Spleen (tissue), 11 donors: ENCODE measurements at regions not wholly inside any gene's neighbourhood (a gene's known extent, or its start where the extent isn't known, plus 50 kb on each side); places are given as distances from the start of the nearest gene placed in this dataset.

Experiments used
- DNase-seq: peaks from one replicate; pipeline ENCODE4 v3.0.0-alpha.2; 2020
- H3K27ac ChIP-seq, 8 donors: fragments of 200-600 bp; sonication (generic) in 7 of 8; 1 replicate in 4 of 8; 2 replicates in 4 of 8; pipeline versions ENCODE4 v1.5.0 to v1.8.0; 2016 to 2021; ENCODE audit warnings: inconsistent platforms in 4 of 8, mild to moderate bottlenecking in 4 of 8, moderate library complexity in 1 of 8
- H3K27me3 ChIP-seq, 7 donors: fragments of 200-600 bp; sonication (generic) in 6 of 7; replicated peaks in 1 of 7; 1 replicate in 4 of 7; 2 replicates in 3 of 7; pipeline versions ENCODE4 v1.5.0 to v1.8.0; 2016 to 2021; ENCODE audit warnings: inconsistent platforms in 3 of 7, mild to moderate bottlenecking in 1 of 7
- H3K36me3 ChIP-seq, 6 donors: fragments of 200-600 bp; sonication (generic) in 5 of 6; 1 replicate in 4 of 6; 2 replicates in 2 of 6; pipeline versions ENCODE4 v1.5.0 to v1.8.0; 2016 to 2021; ENCODE audit warnings: inconsistent platforms in 2 of 6
- H3K4me1 ChIP-seq, 6 donors: fragments of 200-600 bp; sonication (generic) in 5 of 6; 1 replicate in 3 of 6; 2 replicates in 3 of 6; pipeline versions ENCODE4 v1.5.0 to v1.8.0; 2016 to 2021; ENCODE audit warnings: inconsistent platforms in 3 of 6
- H3K4me3 ChIP-seq, 8 donors: fragments of 200-600 bp; sonication (generic) in 7 of 8; 1 replicate in 4 of 8; 2 replicates in 4 of 8; pipeline versions ENCODE4 v1.5.0 to v1.8.0; 2016 to 2021; ENCODE audit warnings: inconsistent platforms in 4 of 8, mild to moderate bottlenecking in 4 of 8, moderate library complexity in 2 of 8
- H3K9me3 ChIP-seq, 8 donors: fragments of 200-600 bp; sonication (generic) in 7 of 8; 1 replicate in 4 of 8; 2 replicates in 4 of 8; pipeline versions ENCODE4 v1.5.0 to v1.8.0; 2016 to 2021; ENCODE audit warnings: inconsistent platforms in 4 of 8
- POLR2A ChIP-seq, 3 donors: fragments of 450-650 bp; IDR thresholded peaks; one replicate each; pipeline ENCODE4 v1.5.1; 2017; ENCODE audit warnings: antibody characterized with exemption in 3 of 3, mild to moderate bottlenecking in 1 of 3
- POLR2AphosphoS5 ChIP-seq, 3 donors: sonication (generic); formaldehyde crosslinking; IDR thresholded peaks; one replicate each; pipeline ENCODE4 v1.5.1; 2017; ENCODE audit warnings: antibody characterized with exemption in 3 of 3
- WGBS, 5 donors: extraction: QIAGEN DNeasy Blood & Tissue Kit in 3 of 5; methylation state at CpG; one replicate each; pipeline versions ENCODE4 v1.1.5 to v1.1.7; 2013 to 2018; 5-methylcytosine and 5-hydroxymethylcytosine counted together
- intact Hi-C: fragments of 100-400 bp; cut with DNase I; formaldehyde crosslinking; loops from one replicate; pipeline ENCODE4 v1.15.0; 2023; ENCODE audit warnings: low total_unique reads
- TF ChIP-seq, protein P1 (sequence below), 11 experiments: fragments of 200-600 bp in 7 of 11; fragments of 450-650 bp in 4 of 11; sonication (generic) in 4 of 11; IDR thresholded peaks in 8 of 11; conservative IDR thresholded peaks in 3 of 11; 1 replicate in 7 of 11; 2 replicates in 4 of 11; pipeline versions ENCODE4 v1.4.0 to v1.8.0; 2016 to 2021; ENCODE audit warnings: antibody characterized with exemption in 11 of 11, inconsistent platforms in 4 of 11, mild to moderate bottlenecking in 1 of 11
- donor health status: healthy with polysubstance abuse.
- donor health status: DM: no; HTN: no; CAD: no; lungs with moderate emphysema.
- donor health status: DM: no; HTN: no; CAD: no.
- donor health status: Bipolar disorder and iron deficiency.
- donor health status: healthy.
- donor health status: DM: no; HTN: no; CAD: no.
- donor health status: DM: yes; HTN: yes; CAD: no.

- no peak overlapping the region for H3K4me3 ChIP-seq
- 64 to 92% (median 82%) methylated on average over 2 of the region's 2 CpGs for WGBS, 5 donors
Observed at GRCh38 chr12:88416786-88417185, 163.5 kb downstream of the KITLG start.

DNA sequence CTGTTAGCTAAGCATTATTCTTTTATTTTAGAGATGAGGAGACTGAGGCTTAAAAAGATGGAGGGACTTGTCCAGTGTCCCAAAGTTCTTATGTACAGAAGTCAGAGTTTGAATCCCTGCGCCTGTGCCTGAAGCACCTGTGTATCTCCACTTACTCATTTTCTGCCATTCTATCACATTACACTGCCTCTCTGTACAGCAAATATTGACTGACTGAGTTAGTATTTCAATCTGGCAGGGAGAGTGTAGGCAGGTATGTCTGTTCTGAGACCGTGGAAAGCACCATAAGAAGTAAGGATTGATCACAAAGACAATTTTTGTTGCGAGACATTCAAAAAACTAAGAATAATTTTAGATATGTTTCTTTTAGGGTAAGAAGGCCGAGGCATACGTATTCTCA lies 162.7 kb downstream of the KITLG start:
- intact Hi-C loops, result no loop called here
- Histone ChIP-seq H3K9me3 (no peaks in the 10 kb centered on the region), H3K4me1 (no peaks in the 10 kb centered on the region), H3K36me3 (no peaks in the 10 kb centered on the region), H3K27ac (no peak overlapping the region), H3K4me3 (no peak overlapping the region), H3K27me3 (no peaks in the 10 kb centered on the region)
- 69 to 84% (median 70%) methylated on average over 5 of the region's 5 CpGs for WGBS, 5 donors
- TF ChIP-seq, protein P1, sequence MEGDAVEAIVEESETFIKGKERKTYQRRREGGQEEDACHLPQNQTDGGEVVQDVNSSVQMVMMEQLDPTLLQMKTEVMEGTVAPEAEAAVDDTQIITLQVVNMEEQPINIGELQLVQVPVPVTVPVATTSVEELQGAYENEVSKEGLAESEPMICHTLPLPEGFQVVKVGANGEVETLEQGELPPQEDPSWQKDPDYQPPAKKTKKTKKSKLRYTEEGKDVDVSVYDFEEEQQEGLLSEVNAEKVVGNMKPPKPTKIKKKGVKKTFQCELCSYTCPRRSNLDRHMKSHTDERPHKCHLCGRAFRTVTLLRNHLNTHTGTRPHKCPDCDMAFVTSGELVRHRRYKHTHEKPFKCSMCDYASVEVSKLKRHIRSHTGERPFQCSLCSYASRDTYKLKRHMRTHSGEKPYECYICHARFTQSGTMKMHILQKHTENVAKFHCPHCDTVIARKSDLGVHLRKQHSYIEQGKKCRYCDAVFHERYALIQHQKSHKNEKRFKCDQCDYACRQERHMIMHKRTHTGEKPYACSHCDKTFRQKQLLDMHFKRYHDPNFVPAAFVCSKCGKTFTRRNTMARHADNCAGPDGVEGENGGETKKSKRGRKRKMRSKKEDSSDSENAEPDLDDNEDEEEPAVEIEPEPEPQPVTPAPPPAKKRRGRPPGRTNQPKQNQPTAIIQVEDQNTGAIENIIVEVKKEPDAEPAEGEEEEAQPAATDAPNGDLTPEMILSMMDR (IDR thresholded peaks at IDR 0.05 in 8 of 11, conservative IDR thresholded peaks at IDR 0.05 in 3 of 11), result no peak
- TF ChIP-seq POLR2AphosphoS5 (IDR thresholded peaks at IDR 0.05) (no peak), POLR2A (IDR thresholded peaks at IDR 0.05) (no peak)
- no peak for DNase-seq

More at GRCh38 chr12:88416786-88417185, 163.5 kb downstream of the KITLG start:
- no peak for DNase-seq
- Histone ChIP-seq H3K36me3 (no peaks in the 10 kb centered on the region), H3K27ac (no peak overlapping the region), H3K4me1 (no peaks in the 10 kb centered on the region), H3K27me3 (no peaks in the 10 kb centered on the region), H3K9me3 (no peaks in the 10 kb centered on the region)
- TF ChIP-seq POLR2A (IDR thresholded peaks at IDR 0.05), result no peak
- TF ChIP-seq, protein P1 (IDR thresholded peaks at IDR 0.05 in 8 of 11, conservative IDR thresholded peaks at IDR 0.05 in 3 of 11), result no peak
- TF ChIP-seq POLR2AphosphoS5 (IDR thresholded peaks at IDR 0.05), result no peak
- intact Hi-C loops, result no loop called here

DNA sequence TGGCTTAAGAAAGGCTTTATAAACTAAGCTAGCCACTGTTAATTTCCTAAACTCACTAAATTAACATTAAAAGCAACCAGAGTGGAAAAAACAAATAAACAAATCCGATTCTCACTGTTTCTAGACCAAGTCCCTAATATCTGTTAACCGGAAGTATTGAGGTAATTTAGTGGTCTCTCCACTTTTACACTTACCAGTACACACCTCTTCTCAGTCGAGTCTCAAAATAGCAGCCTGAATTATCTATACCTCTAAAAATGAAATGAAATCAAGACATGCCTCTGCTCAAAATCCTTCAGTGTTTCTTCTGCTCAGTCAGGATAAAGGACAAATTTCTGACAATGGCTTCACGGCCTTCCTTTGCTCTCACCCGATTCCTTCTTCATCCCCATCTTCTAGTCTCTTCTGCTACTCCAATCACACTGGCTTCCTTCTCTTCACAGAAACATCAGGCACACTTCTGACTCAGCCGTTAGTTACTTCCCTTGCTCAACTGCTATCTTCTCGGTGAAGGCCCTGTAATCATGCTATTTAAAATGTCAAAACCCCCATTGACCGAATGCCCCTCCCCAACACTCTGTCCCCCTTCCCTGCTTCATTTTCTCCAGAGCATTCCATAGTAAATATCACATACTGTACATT lies 161.3 kb downstream of the KITLG start:
- TF ChIP-seq, protein P1 (IDR thresholded peaks at IDR 0.05 in 8 of 11, conservative IDR thresholded peaks at IDR 0.05 in 3 of 11), result no peak
- Histone ChIP-seq H3K27me3 (no peaks in the 10 kb centered on the region), H3K36me3 (no peaks in the 10 kb centered on the region), H3K4me1 (no peaks in the 10 kb centered on the region), H3K4me3 (no peak overlapping the region), H3K9me3 (no peaks in the 10 kb centered on the region), H3K27ac (no peak overlapping the region)
- intact Hi-C loops, result no loop called here
- DNase-seq, result no peak
- WGBS, 5 donors, result 80 to 92% (median 82%) methylated on average over 8 of the region's 8 CpGs

- no peak overlapping the region for H3K27ac ChIP-seq
- no peak for TF ChIP-seq POLR2A (IDR thresholded peaks at IDR 0.05)
- TF ChIP-seq POLR2AphosphoS5 (IDR thresholded peaks at IDR 0.05), result no peak
- TF ChIP-seq, protein P1 (IDR thresholded peaks at IDR 0.05 in 8 of 11, conservative IDR thresholded peaks at IDR 0.05 in 3 of 11), result no peak
- H3K9me3 ChIP-seq, result no peaks in the 10 kb centered on the region
- H3K27me3 ChIP-seq, result no peaks in the 10 kb centered on the region
- WGBS, 5 donors, result 85 to 100% (median 92%) methylated on average over 1 of the region's 1 CpG
- no peaks in the 10 kb centered on the region for H3K36me3 ChIP-seq
- intact Hi-C loops, result no loop called here
- H3K4me3 ChIP-seq, result no peak overlapping the region
- DNase-seq, result no peak
- no peaks in the 10 kb centered on the region for H3K4me1 ChIP-seq
Observed at GRCh38 chr12:88419794-88420193, 160.5 kb downstream of the KITLG start.
